Lung microvascular endothelial cell (primary cell): ENCODE measurements at regions not wholly inside any gene's neighbourhood (a gene's known extent, or its start where the extent isn't known, plus 50 kb on each side); places are given as distances from the start of the nearest gene placed in this dataset.
A peak's percentile ranks its signal among the peaks of the same experiment; 100 is the strongest.

ENCODE experiments used
- DNase-seq, 2 donors: peaks; one replicate each; pipeline versions ENCODE4 v3.0.0 to v3.0.0-alpha.2; 2010; ENCODE audit warnings: low read depth in 2 of 2

DNA sequence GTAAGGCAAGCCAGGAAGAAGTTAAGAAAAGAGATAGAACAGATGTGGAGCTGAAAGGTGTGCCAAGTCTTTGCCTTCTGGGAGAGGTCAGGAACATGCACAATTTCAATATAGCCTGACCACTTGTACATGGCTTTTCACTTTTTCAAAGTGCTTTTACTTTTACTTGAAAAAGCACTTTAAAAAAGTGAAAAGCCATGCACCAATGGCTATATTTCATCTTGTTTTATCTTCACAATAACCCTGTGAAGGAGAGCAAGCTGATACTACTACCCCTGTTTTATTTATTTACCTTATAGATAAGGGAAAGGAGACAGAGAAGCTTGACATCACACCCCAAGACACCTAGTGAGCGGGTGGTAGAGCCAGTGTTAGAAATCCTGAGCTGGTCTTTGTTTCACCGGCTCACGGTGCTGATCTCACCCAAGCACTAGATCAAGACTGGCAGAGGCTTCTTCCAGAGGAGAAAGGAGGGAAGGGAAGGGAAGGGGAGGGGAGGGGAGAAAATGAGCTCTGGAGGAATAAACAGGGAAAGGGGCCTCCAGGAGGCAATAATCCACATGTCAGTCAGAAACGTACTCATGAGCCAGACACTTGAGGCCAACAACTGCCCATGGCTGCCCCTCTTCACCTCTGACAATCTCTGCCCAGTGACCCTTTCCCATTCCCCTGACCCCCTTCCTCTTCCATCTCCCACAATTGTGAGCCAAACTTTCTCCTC is 455.4 kb downstream of the FOXO1 start:
- no peak for DNase-seq

DNA sequence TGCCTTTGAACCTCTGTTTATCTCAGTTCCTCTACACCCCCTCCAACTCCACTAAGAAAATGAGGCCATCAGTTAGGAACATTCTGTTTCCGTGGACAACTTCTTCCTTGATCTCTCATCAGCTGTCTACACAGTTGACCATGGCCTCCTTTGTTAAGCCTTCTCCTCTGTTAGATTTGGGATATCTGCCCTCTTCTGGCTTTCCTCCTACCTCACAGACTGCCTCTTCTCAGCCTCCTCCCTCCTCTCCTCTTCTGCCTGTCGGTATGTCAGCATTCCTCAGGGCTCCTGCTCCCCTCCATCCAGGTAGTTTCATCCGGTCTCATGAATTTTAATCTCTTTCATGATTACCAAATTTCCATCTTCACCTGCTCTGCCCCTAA is 454.9 kb downstream of the FOXO1 start:
- DNase-seq: no peak

DNA sequence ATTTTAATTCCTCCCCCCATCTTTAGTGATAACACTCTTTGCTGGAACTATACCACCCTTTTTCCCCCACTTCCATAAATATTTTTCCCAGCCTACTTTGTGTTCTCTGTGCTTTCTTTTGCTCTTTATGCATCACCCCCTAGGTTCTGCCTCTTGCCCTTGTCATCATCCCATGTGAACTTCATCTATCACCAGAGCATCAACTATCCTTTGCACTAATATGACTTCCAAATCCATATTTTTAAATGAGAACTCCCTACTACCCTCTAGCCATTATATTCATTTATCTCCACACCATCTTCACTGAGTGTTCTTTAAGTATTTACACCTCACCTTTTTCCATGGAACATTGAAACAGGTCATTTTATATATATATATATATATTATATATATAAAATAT is 452.7 kb downstream of the FOXO1 start:
- DNase-seq: no peak

DNA sequence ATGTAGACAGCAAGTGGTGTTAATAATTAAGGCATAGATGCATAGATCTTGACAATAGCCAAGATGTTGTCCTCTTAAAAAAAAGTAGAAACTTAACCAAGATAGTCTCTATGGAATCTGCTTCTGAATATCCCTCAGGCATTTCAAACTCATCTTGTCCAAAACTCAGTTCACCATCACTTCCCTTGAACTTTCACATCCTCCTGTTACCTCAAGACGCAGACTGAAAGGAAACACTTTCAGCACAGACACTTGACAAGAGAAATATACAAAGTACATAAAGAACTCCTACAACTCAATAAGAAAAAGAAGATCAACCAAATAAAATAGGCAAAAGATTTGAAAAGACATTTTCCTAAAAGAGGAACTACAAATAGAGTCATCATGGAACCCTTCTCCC is 451.1 kb downstream of the FOXO1 start:
- DNase-seq: no peak

DNA sequence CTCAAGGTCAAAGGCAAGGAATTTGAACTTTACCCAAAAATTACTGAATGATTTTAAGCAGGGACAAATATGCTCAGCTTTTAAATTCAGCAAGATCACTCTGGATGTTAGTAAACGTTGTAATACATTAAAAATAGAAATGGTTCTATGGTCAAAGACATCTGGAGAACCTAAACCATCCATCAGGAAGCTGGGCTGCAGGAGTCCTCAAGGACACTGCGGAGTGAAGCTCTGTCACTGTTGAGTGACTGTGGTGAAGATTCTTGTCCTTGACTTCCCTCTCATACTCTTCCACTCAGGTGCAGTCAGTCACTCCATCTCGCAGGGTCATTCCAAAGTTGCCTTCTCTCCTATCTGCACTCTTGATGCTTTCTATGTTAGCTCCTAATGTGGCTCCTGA is 450.7 kb downstream of the FOXO1 start:
- DNase-seq: no peak

DNA sequence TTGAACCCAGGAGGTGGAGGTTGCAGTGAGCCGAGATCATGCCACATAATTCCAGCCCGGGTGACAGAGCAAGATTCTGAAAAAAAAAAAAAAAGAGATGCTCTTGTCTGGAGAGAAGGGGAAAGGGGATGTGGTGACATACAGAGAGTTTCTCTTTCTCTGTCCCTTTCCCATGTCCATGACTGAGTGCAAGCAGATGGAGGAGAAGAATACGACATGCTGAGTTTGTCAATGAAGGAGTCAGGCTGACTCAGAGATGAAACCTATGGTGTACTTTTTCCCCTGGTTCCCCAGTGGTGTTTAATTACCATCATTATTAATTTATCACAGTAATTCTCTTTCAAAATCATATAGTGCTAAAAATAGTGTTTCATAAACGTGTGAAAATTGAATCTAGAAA is 448.8 kb downstream of the FOXO1 start:
- DNase-seq: no peak

DNA sequence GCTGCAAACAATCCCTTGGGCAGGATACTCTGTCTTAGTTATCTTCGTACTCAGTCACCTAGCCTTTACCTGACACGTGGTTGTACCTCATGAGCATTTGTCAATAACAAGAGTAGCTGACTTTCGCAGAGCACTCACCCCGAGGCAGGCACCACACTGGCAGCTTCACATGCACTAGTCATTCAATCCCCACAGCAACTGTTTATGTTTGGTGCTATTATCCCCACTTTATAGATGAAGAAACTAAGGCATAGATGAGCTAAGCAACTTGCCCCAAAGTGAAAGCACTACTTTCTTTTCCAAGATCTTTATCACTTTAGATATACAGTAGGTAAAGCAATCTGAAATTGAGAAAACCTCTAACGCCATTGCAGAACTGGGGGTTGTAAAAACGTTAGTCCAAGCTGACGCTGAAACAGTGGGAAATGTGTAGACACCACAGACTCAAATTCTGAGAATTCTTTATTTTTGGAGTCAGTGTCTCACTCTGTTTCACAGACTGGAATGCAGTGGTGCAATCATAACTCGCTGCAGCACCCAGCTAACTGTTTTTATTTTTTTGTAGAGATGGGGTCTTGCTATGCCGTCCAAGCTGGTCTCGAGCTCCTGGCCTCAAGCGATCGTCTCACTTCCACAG is 446.0 kb downstream of the FOXO1 start:
- DNase-seq: no peak

DNA sequence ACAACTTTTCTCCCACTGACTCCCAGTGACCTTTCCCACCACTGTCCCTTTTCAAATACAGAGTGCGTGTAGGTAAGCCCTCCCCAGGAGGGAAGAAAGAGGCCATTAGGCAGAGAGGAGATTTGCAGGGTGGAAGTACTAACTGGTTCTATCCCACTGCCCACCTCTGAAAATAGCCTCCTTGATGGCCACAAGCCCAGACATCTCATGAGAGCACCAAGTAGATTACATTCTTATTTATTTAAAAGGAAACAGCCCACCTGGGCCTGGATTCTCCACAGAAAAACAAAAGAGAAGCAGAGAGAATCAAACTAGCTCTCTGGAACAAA is 445.3 kb downstream of the FOXO1 start:
- no peak for DNase-seq

DNA sequence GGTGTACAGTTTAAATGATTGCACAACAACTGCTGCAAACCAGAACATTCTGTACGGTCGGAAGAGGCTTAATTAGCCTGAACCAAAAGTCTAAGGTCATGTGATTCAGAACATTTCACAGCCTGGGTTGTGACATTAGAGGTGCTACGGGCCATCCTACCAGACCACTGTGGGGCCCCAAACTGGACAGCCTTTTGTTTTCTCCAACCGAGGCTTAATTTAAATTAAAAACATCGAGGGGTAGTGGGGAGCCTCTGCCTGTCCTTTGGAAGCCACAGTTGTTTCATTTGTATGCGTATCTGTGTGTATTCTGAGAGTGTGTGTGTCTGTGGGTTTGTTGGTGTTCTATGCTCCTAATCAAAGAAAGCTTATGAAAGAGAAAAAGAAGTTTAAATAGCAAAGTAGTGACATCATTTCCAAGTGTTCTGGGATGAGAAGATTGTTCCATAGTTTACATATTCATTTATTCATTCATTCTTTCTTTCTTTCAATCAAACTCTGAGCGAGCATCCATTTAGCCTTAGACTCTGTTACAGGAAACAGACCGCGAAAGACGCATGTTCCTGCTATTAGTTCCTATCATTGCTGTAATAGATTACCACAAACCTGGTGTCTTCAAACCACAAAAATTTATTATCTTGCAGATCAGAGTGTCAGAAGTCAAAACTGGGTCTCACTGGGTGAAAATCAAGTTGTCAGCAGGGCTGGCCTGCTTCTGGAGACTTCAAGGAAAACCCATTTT is 444.8 kb downstream of the FOXO1 start:
- DNase-seq: peak in 1 of 2 donors; percentile 12

DNA sequence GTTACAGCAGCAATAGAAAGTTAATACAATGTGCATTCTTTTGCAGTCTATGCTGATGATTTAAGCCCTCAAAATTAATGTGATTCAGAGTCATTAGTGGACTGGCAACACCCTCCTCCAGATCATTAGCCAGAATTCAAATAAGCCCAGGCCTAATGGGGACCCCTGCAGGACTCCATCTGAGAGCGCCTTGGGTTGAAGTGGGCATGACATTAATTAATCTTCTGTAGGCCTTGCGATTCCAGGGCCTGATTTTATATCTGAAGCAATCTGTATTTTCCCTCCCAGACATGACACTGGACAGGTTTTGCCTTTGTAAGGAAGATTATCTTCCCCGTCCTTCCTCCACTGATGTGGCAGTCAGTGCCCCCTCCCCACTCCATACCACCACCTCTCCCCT is 442.9 kb downstream of the FOXO1 start:
- no peak for DNase-seq

DNA sequence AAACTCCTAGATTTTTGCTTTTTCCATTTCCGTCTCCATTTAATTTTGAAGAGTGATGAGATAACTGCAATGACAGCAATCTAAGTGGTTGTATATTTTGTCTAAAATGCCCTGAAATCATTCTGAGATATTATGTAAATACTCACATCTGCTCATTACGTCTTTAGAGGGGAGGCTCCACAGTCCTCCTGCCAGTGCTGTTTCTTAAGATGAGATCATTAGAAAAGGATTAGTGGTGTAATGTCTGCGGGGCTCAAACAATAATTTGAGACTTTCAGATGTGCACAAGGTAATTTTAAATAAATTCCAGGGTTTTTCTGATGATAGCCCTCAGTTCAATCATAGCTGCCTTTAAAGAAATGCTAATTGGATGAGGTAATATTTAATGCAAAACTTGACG is 437.9 kb downstream of the FOXO1 start:
- DNase-seq: no peak

DNA sequence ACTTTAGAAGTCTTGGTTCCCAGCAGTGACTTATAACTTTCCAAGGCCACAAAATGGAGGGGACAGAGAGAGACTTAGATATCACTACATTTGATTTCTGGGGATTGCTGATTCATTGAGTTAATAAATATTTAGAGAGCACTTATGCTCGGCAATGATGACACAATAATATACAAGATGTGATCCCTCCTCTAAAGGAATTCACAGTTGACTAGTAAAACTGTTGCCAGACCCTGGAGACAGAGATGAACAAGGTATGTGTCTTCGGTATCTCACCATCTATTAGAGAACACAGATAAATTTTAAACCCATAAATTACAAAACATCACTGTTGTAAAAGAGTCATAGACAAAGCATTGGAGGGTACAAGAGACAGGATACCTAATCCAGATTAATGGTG is 437.5 kb downstream of the FOXO1 start:
- no peak for DNase-seq

DNA sequence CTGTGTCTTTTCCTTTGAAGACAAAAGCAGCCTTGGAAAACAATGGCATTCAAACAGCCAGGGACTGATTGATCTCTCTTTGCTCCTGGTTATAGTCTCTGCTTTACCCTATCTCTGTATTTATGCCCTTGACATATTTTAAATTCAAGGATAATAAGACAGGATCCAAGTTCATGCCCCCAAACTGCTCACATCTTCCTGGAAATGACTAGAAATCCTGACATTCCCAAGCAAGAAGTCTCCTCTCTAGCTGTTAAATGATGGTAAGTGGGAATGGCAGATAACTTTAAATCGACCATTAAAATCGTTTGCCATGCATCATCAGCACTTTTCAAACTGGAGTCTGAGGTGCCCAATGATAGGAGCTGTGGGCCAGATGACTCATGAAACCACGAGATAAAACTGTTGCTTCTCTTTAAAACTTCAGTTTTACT is 435.6 kb downstream of the FOXO1 start:
- DNase-seq: peak; percentile 37 to 70

DNA sequence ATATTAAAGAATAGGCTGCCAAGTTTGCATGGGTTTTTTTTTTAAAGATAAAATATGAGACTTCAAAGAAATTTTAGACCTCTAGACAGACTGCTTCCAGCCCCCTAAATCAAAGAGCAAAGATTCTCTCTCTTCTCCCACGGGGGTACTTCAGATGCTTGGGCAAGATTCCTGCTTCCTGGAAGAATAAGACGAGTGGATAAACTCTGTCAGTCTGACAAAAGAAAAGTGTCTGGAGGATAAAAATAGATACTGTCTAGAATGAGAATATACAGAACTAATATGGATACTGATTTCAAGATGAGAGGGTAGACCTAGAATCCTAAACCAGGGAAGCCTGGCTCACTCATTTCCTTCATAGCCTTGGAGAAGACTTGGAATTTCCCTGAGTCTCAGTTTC is 435.1 kb downstream of the FOXO1 start:
- DNase-seq: no peak

DNA sequence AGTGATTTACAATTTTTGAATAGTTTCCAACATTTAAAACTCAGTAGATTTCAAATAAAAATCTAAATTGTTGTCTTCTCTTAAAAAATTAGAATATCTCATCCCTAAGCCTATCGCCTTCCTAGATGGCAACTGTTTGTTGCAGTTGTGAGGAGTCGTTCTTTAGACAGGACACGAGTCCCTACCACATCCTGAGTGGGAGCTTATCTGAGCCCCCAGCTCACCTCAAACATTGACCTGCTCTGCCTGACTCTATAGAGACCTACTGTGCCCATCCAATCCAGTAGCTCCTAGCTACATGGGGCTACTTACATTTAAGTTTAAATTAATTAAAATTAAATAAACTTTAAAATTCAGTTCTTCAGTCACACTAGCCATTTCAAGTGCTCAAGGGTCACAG is 434.7 kb downstream of the FOXO1 start:
- DNase-seq: no peak

DNA sequence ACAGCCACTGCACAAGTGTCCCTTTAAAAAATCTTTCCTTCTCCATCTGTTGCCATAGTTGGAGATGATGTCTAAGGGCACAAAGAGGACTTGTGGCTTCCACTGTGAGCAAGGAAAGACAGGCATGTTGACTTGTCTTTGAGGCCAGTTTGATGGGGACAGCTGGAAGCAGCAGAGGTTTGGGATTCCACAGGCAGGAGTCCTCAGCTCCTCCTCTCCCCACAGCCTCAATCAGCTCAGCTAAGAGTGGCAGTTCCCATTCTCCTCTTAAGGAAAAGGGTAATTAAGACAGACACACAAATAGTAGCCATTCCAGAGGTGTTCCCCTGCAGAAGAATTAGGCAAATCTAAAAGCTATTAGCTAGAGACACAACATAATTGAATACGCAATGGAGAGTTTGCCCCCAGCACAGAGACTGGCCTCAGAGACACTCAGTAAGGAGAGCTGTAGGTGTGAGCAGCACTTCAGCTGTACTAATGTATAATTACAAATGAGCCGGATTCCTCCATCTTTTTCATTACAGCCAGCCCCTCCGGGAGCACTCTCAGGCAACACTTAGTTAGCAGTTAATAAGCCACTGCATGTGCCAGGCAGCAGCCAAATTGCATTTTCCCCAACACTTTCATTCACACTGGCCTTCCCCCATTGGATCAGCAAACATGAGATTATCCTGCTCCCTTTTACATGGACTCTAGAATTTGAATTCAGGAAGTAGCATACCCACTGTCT is 434.0 kb downstream of the FOXO1 start:
- DNase-seq: no peak

DNA sequence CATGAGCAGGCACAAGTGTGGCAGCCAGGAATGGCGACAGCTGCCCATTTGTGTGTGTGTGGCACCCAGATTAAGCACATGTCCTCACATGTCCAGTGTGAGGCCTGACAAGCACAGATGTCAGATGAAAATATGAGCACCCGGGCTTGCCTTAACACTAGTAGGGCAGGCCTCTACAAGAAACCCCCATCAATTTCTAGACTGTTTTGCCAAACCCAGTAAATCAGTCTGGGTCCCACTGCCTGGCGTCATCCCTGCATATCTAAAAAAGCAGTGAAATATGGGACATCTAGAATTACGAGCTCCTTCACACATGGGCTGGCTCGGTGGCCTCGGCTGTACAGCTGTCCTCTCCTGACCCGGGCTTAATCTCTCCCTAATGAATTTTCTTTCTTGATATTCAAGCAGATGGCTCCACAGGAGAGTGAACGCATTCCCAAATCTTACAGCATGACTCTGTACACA is 432.7 kb downstream of the FOXO1 start:
- no peak for DNase-seq

DNA sequence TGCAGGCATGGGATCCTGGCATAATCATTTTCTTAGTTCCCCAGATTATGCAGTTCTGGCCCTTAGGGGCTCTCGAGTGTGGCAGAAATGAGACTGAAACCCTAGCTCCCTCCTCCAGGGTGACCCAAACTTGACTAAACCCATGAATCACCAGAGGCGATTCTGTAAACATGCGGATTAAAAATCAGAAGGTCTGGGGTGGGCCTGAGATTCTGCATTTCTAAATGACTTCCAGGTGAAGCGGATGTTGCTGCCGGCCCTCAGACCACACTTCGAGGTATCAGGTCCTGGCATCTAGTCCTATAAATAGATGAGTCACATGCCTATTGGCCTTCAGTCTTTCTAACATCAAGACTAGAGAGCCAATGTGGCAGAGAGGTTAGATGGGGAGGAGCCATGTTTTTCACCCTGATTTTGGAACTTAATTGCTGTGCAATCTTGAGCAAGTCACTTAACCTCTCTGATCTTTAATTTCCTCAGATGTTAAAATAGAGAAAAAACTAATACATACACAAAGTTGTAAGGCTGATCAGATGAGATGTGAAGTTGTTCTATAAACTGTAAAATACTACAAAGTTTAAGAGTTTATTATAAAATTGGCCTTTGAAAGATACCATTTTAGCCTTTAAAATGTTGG is 431.2 kb downstream of the FOXO1 start:
- DNase-seq: no peak

DNA sequence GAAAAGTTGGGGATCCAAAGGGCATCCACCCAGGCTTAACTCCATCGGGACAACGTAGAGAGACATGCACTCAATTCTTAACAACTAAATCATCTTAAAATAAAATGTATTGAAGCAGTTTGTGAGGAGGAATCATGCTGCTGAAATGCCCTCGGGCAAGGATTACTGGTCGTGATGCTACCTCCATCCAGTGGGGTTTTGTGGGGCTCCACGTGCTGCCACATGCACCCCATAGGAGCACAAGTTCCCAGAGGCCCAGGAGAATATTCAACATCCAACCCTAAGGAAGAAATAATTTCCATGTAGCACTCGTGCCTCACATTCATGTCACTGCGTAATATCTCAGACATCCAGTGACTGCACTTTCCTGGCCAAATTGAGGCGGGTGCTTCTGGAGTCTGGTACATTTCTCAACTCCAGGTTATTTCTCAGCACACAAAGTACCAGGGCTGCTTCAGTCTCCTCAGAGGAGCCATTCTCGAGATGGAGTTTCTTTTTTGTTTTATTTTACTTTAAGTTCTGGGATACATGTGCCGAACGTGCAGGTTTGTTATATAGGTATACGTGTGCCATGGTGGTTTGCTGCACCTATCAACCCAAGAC is 429.8 kb downstream of the FOXO1 start:
- no peak for DNase-seq

DNA sequence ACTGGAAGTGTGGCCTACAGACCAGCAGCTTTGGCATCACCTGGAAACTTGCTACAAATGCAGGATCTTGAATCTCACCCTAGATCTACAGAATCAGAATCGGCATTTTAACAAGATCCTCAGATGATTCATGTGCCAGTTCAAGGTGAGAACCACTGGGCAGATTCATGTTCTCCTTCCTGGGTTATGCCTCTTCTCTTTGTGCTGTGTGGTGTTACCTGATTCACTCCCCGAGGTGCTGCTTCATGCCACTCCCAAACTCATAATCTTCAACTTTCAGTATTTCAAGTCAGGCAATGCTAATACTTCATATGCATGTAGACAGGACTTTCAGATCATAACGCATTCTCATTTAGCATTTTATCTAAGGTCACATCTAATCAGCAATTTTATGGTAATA is 427.7 kb downstream of the FOXO1 start:
- DNase-seq: no peak

DNA sequence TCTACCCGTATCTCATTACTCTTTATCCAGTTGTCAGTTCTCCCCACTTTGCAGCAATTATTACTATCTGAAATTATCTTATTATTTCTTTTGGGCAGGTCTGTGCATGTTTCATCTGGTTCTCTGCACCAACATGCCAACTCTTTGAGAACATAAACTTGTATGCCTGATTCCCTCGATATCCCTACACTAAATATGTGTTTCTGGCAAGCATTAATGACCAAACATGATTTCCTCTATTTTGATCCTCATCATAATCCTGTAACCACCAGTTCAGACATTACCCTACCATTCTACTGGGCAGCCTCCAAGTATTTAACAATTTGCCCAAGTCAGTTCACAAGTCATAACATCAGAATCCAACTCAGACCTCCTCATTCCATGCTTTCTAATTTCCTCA is 426.1 kb downstream of the FOXO1 start:
- DNase-seq: no peak
